ENCODE measurements at regions not wholly inside any gene's neighbourhood (a gene's known extent, or its start where the extent isn't known, plus 50 kb on each side); places are given as distances from the start of the nearest gene placed in this dataset.

- POLR2A ChIA-PET, result no interaction called here
Observed at GRCh38 chr15:31752065-31752762, 278.1 kb upstream of the CHRNA7 start.

GRCh38 chr15:31752905-31753304 lies 277.4 kb upstream of the CHRNA7 start:
- CTCF ChIA-PET, result no interaction called here
- POLR2A ChIA-PET, result no interaction called here

More at GRCh38 chr15:31752065-31752762, 278.1 kb upstream of the CHRNA7 start:
- CTCF ChIA-PET, result no interaction called here

- ChIA-PET POLR2A (no interaction called here), CTCF (no interaction called here)
Observed at GRCh38 chr15:31758126-31758525, 272.2 kb upstream of the CHRNA7 start.

- CTCF ChIA-PET, result interaction anchor here (1.5 kb wide), 1 partner anchor 11 kb away, joined by 3 read pairs; no protein-coding TSS in a partner anchor
- POLR2A ChIA-PET, result no interaction called here
Observed at GRCh38 chr15:31768055-31768454, 262.3 kb upstream of the CHRNA7 start.

- CTCF ChIA-PET, result no interaction called here
- POLR2A ChIA-PET, result no interaction called here
Observed at GRCh38 chr15:31774045-31774444, 256.3 kb upstream of the CHRNA7 start.

GRCh38 chr15:31776039-31776438 lies 254.3 kb upstream of the CHRNA7 start:
- ChIA-PET CTCF (interaction anchor here (0.6 kb wide), 1 partner anchor 1928 kb away, joined by 3 read pairs; no protein-coding TSS in a partner anchor), POLR2A (no interaction called here)

- POLR2A ChIA-PET, result no interaction called here
- CTCF ChIA-PET, result no interaction called here
Observed at GRCh38 chr15:31781261-31781660, 249.1 kb upstream of the CHRNA7 start.

GRCh38 chr15:31782016-31782783 lies 248.1 kb upstream of the CHRNA7 start:
- ChIA-PET POLR2A (no interaction called here), CTCF (no interaction called here)

GRCh38 chr15:31782951-31783350 lies 247.4 kb upstream of the CHRNA7 start:
- POLR2A ChIA-PET, result no interaction called here
- CTCF ChIA-PET, result no interaction called here

GRCh38 chr15:31786360-31786759 lies 244.0 kb upstream of the CHRNA7 start:
- ChIA-PET CTCF (no interaction called here), POLR2A (no interaction called here)

GRCh38 chr15:31788104-31788503 lies 242.2 kb upstream of the CHRNA7 start:
- ChIA-PET POLR2A (no interaction called here), CTCF (no interaction called here)

- ChIA-PET CTCF (no interaction called here), POLR2A (no interaction called here)
Observed at GRCh38 chr15:31792611-31793199, 237.6 kb upstream of the CHRNA7 start.

- CTCF ChIA-PET, result no interaction called here
- POLR2A ChIA-PET, result no interaction called here
Observed at GRCh38 chr15:31799319-31799714, 231.0 kb upstream of the CHRNA7 start.

GRCh38 chr15:31799715-31800321 lies 230.5 kb upstream of the CHRNA7 start:
- CTCF ChIA-PET, result no interaction called here
- POLR2A ChIA-PET, result no interaction called here

- ChIA-PET CTCF (no interaction called here), POLR2A (no interaction called here)
Observed at GRCh38 chr15:31801152-31801551, 229.2 kb upstream of the CHRNA7 start.

GRCh38 chr15:31802761-31803160 lies 227.6 kb upstream of the CHRNA7 start:
- ChIA-PET CTCF (no interaction called here), POLR2A (no interaction called here)

GRCh38 chr15:31803388-31803884 lies 226.9 kb upstream of the CHRNA7 start:
- ChIA-PET CTCF (interaction anchor here (0.8 kb wide), 1 partner anchor 18 kb away, joined by 3 read pairs; no protein-coding TSS in a partner anchor), POLR2A (no interaction called here)

GRCh38 chr15:31805090-31805662 lies 225.1 kb upstream of the CHRNA7 start:
- POLR2A ChIA-PET, result no interaction called here
- CTCF ChIA-PET, result no interaction called here

- POLR2A ChIA-PET, result no interaction called here
- CTCF ChIA-PET, result interaction anchor here (0.9 kb wide), 1 partner anchor 10 kb away, joined by 3 read pairs; no protein-coding TSS in a partner anchor
Observed at GRCh38 chr15:31806106-31806505, 224.2 kb upstream of the CHRNA7 start.

GRCh38 chr15:31811641-31812040 lies 218.7 kb upstream of the CHRNA7 start:
- POLR2A ChIA-PET, result no interaction called here
- CTCF ChIA-PET, result no interaction called here

All from activated CD8-positive, alpha-beta memory T cell treated with anti-CD3 and anti-CD28 coated beads for 36 hours (primary cell).